MM.1S (cell line): ENCODE measurements at regions not wholly inside any gene's neighbourhood (a gene's known extent, or its start where the extent isn't known, plus 50 kb on each side); places are given as distances from the start of the nearest gene placed in this dataset.

Source experiments
- CTCF ChIP-seq: fragments of 300-600 bp; sonication (generic); IDR thresholded peaks from 2 replicates; pipeline ENCODE4 v1.5.1; 2016; ENCODE audit warnings: antibody characterized with exemption, low read length, mixed read lengths
- EZH2 ChIP-seq: fragments of 300-600 bp; sonication (generic); optimal IDR thresholded peaks from 2 replicates; pipeline ENCODE3; 2017; ENCODE audit warnings: low read depth, mild to moderate bottlenecking, antibody characterized with exemption, low read length, mixed read lengths
- EZH2phosphoT487 ChIP-seq: fragments of 300-600 bp; sonication (generic); IDR thresholded peaks from 2 replicates; pipeline ENCODE4 v1.6.1; 2018; ENCODE audit warnings: antibody characterized with exemption, low read length

GRCh38 chr2:160674146-160674750 is 180.6 kb upstream of the RBMS1 start:
- no peak for TF ChIP-seq CTCF
- no peak for TF ChIP-seq EZH2phosphoT487
- TF ChIP-seq EZH2: no peak
